DOHH2 (cell line): ENCODE measurements at regions not wholly inside any gene's neighbourhood (a gene's known extent, or its start where the extent isn't known, plus 50 kb on each side); places are given as distances from the start of the nearest gene placed in this dataset.

ENCODE experiments used
- H3F3A ChIP-seq: fragments of 200-600 bp; sonication (generic), shearing (Covaris generic); 2 replicates; pipeline ENCODE4 v1.6.0; 2016; ENCODE audit warnings: antibody characterized with exemption, mild to moderate bottlenecking; ENCODE audit not compliant: control insufficient read depth, insufficient read depth
- H3K27ac ChIP-seq: fragments of 200-600 bp; sonication (generic); 2 replicates; pipeline ENCODE4 v1.5.1; 2014; ENCODE audit warnings: low read depth, mild to moderate bottlenecking, low read length, moderate library complexity
- H3K27me3 ChIP-seq: fragments of 200-600 bp; sonication (generic); 2 replicates; pipeline ENCODE4 v1.6.1; 2014; ENCODE audit warnings: mild to moderate bottlenecking, low read length, mixed read lengths; ENCODE audit not compliant: control insufficient read depth
- H3K36me3 ChIP-seq: fragments of 200-600 bp; sonication (generic); 2 replicates; pipeline ENCODE4 v1.6.1; 2014; ENCODE audit warnings: mild to moderate bottlenecking, low read length, moderate library complexity, mixed read lengths; ENCODE audit not compliant: control insufficient read depth
- H3K4me1 ChIP-seq: fragments of 200-600 bp; sonication (generic); 2 replicates; pipeline ENCODE4 v1.6.1; 2014; ENCODE audit warnings: mild to moderate bottlenecking, low read length, mixed read lengths; ENCODE audit not compliant: control insufficient read depth
- H3K4me2 ChIP-seq: fragments of 200-600 bp; sonication (generic); 2 replicates; pipeline ENCODE4 v1.6.0; 2014; ENCODE audit warnings: mild to moderate bottlenecking, low read length, moderate library complexity
- H3K4me3 ChIP-seq: fragments of 200-600 bp; sonication (generic); 2 replicates; pipeline ENCODE4 v1.5.1; 2014; ENCODE audit warnings: mild to moderate bottlenecking, low read length, mixed read lengths
- H3K79me2 ChIP-seq: fragments of 200-600 bp; sonication (generic); 2 replicates; pipeline ENCODE4 v1.6.1; 2014; ENCODE audit warnings: mild to moderate bottlenecking, low read length, mixed read lengths; ENCODE audit not compliant: control insufficient read depth
- H3K9me2 ChIP-seq: fragments of 200-600 bp; sonication (generic); replicated peaks from 2 replicates; pipeline ENCODE4 v1.6.1; 2014; ENCODE audit warnings: mild to moderate bottlenecking, low read length, mixed read lengths; ENCODE audit not compliant: control insufficient read depth
- H3K9me3 ChIP-seq: fragments of 200-600 bp; sonication (generic); 2 replicates; pipeline ENCODE4 v1.6.1; 2014; ENCODE audit warnings: antibody characterized with exemption, low read length, mixed read lengths; ENCODE audit not compliant: control insufficient read depth, insufficient read depth
- H4K20me1 ChIP-seq: fragments of 200-600 bp; sonication (generic); 2 replicates; pipeline ENCODE4 v1.6.0; 2014; ENCODE audit warnings: low read depth, mild to moderate bottlenecking, antibody characterized with exemption, low read length, moderate library complexity; ENCODE audit not compliant: control insufficient read depth, insufficient read depth
- EZH2phosphoT487 ChIP-seq: fragments of 200-600 bp; sonication (generic); IDR thresholded peaks from 2 replicates; pipeline ENCODE4 v1.6.1; 2017; ENCODE audit warnings: borderline replicate concordance, mild to moderate bottlenecking, antibody characterized with exemption, low read length, moderate library complexity, mixed read lengths
- TF ChIP-seq, protein P1 (sequence below): fragments of 200-600 bp; sonication (generic); IDR thresholded peaks from one replicate; pipeline ENCODE4 v1.5.1; 2014; ENCODE audit warnings: antibody characterized with exemption, mild to moderate bottlenecking, low read depth, low read length; ENCODE audit not compliant: poor library complexity, severe bottlenecking

DNA sequence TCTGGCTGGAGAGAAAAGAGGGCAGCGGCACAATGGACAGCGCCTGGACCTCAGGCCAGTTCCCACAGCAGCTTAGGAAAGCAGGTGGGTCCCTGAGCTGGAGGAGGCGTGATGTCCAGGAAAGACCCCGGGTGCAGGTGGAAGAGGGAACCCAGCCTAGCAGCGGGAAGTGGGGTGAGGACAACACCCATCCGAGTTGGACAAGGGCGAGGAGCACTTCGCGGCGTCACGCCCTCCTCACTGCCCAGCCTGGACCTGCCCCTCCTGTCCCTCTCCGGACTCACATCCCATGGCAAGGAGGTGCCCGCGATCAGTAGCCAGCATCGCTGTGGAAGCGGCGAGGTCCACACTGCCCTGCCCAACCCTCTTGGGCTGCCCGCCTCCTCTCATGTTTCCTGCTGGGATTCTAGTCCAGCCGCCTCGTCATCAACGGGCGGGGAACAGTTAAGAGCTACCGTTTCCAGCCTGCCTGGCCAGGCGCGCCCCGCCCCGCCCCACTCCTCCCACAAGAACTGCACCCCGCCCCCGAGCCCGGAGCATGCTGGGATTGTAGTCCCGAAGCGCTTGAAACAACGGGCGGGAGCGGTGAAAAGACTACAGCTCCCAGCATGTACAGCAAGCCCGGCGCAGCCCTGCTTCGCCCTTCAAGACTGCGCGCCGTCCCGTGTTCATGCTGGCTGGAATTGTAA is 930.6 kb upstream of the ZNF722 start:
- H3K4me1 ChIP-seq = no peaks in the 10 kb centered on the region

DNA sequence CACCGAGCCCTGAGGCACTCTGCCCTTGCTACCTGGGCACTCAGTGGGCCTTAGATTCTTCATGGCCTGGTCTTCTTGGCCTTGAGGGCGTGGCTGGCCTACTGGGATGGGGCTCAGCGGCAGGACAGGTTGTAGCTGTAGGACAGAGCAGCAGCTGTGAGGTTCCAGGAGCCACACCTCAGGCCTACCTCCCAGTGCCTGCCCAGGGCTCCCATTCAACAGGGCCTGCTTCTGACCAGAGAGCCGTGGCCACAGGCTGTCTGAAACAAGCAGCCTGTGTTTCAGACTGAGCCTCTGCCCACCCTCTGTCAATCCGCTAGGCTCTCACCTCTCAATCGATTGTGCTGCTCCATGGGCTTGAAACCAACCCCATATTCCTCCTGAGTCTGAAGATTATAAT is 928.0 kb upstream of the ZNF722 start:
- Histone ChIP-seq H4K20me1 (no peaks in the 10 kb centered on the region), H3K4me2 (no peak overlapping the region), H3K9me2 (no peaks in the 10 kb centered on the region), H3K9me3 (peaks cover 37% of the 10 kb centered on the region; the same call in 1 of the 2 replicates), H3K36me3 (no peaks in the 10 kb centered on the region), H3K79me2 (no peaks in the 10 kb centered on the region), H3K27me3 (no peaks in the 10 kb centered on the region), H3K4me1 (no peaks in the 10 kb centered on the region), H3F3A (no peaks in the 10 kb centered on the region), H3K4me3 (no peak overlapping the region), H3K27ac (no peak overlapping the region)
- TF ChIP-seq EZH2phosphoT487 = no peak
- TF ChIP-seq, protein P1, sequence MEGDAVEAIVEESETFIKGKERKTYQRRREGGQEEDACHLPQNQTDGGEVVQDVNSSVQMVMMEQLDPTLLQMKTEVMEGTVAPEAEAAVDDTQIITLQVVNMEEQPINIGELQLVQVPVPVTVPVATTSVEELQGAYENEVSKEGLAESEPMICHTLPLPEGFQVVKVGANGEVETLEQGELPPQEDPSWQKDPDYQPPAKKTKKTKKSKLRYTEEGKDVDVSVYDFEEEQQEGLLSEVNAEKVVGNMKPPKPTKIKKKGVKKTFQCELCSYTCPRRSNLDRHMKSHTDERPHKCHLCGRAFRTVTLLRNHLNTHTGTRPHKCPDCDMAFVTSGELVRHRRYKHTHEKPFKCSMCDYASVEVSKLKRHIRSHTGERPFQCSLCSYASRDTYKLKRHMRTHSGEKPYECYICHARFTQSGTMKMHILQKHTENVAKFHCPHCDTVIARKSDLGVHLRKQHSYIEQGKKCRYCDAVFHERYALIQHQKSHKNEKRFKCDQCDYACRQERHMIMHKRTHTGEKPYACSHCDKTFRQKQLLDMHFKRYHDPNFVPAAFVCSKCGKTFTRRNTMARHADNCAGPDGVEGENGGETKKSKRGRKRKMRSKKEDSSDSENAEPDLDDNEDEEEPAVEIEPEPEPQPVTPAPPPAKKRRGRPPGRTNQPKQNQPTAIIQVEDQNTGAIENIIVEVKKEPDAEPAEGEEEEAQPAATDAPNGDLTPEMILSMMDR = no peak

More for the DNA sequence above, 930.6 kb upstream of the ZNF722 start:
- Histone ChIP-seq H3K36me3 (no peaks in the 10 kb centered on the region), H3K27ac (no peak overlapping the region), H3K4me2 (no peak overlapping the region), H3K79me2 (no peaks in the 10 kb centered on the region), H4K20me1 (no peaks in the 10 kb centered on the region), H3K27me3 (no peaks in the 10 kb centered on the region), H3K9me2 (no peaks in the 10 kb centered on the region), H3K4me3 (no peak overlapping the region), H3K9me3 (peaks cover 32% of the 10 kb centered on the region; the same call in 1 of the 2 replicates), H3F3A (no peaks in the 10 kb centered on the region)
- TF ChIP-seq, protein P1 = no peak
- no peak for TF ChIP-seq EZH2phosphoT487

DNA sequence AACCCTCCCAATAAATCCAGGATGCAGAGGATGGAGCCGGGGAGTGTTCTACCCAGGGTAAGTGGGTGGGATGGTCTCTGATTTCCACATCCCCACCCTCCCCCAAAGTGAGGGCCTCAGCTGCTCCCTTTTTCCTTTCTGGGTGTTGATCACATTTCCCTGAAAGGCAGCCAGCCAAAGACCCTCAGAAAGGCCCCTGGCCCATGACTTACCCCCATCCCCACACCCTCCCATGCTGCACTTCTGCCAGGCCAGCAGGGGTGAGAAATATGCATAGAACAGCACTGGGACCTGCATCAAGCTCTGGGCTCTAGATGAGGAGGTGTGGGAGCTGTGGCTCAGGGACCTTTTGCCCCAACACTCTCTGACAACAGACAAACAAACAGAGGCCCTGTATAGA is 927.3 kb upstream of the ZNF722 start:
- Histone ChIP-seq H3K9me3 (peaks cover 37% of the 10 kb centered on the region; the same call in 1 of the 2 replicates), H3K79me2 (no peaks in the 10 kb centered on the region), H3K4me2 (no peak overlapping the region), H3K27me3 (no peaks in the 10 kb centered on the region), H3K9me2 (no peaks in the 10 kb centered on the region), H3K27ac (no peak overlapping the region), H3F3A (no peaks in the 10 kb centered on the region), H4K20me1 (no peaks in the 10 kb centered on the region), H3K4me3 (no peak overlapping the region), H3K4me1 (no peaks in the 10 kb centered on the region), H3K36me3 (no peaks in the 10 kb centered on the region)
- no peak for TF ChIP-seq EZH2phosphoT487
- TF ChIP-seq, protein P1 = no peak
